NCI-H2107 (cell line): ENCODE measurements at regions not wholly inside any gene's neighbourhood (a gene's known extent, or its start where the extent isn't known, plus 50 kb on each side); places are given as distances from the start of the nearest gene placed in this dataset.
"Not testable (repeated sequence)": the region's sequence is repeated elsewhere in the genome, so short reads cannot be mapped to it uniquely, and the experiment has no call there.

Experiments used
- DNase-seq: peaks from one replicate; lab custom pipeline; 2025; lab: John Stamatoyannopoulos, UW

DNA sequence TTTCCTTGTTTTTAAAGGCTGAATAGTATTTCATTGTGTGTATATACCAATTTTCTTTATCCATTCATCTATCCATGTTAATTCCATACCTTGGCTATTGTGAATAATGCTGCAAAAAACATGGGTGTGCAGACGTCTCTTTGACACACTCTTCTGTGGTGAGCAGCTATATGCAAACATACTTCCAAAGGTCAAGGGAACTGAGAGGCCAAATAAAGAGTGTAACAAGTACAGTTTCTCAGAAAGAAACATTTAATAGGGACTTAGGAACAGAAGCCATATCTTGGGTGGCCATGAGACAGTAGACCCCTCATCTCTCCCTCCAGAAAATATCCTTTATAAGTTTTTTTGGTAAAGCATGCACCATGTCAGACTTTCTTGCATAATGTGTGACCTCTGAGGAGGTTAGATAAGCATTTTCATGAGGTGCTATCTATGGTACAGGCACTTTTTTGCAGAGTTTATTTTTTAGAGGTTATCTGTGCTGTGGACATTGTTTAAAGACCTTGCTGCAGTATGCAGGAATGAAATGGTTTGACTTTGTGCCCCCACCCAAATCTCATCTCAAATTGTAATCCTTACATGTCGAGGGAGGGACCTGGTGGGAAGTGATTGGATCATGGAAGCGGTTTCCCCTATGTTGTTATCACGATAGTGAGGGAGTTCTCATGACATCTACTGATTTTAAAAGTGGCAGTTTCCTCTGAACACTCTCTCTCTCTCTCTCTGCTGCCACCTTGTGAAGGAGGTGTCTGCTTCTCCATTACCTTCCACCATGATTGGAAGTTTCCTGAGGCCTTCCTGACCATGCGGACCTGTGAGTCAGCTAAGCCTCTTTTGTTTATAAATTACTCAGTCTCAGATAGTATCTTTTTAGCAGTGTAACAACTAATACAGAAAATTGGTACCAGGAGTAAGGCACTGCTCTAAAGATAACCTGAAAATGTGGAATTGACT is 1202.3 kb downstream of the GALC start:
- no peak for DNase-seq

DNA sequence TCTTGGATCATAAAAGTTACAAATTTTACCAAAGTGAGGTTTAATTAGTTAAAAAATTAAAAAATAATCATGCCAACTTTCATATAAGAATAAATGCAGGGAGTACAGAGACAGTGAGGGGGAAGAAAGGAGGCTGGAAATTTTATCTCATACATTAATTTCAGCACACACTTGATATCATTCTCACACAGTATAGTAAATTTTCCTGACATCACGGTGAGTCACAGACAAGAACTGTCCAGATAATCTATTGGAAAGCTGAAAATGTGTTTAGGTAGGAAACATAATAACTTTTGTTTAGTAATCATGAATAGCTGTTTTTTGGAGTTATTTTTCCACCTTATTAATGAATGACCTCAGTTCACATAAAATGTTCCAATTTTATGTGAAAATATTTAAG is 1204.8 kb downstream of the GALC start:
- no peak for DNase-seq

DNA sequence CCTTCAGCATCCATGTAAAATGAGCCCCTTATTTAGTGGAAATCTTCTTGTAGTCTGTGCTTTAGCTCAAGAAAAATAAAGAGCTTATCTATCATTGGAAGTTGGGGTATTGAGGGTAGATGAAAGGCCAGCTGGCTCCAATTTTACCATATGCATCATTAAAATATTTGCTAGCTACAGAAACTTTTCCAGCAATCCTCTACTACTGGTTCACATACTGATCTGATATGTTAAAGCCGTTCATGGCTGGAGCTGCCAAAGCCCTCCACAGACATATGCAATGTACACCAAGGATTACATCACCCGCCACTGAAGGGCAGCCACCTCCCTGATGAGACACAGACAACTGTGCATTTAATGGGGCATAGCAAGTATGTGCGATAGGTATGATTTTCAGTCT is 1205.3 kb downstream of the GALC start:
- peak; percentile 8 for DNase-seq

GRCh38 chr14:86782092-86782580 is 1210.8 kb downstream of the GALC start:
- DNase-seq: no peak

GRCh38 chr14:86780876-86781510 is 1212.0 kb downstream of the GALC start:
- no peak for DNase-seq

DNA sequence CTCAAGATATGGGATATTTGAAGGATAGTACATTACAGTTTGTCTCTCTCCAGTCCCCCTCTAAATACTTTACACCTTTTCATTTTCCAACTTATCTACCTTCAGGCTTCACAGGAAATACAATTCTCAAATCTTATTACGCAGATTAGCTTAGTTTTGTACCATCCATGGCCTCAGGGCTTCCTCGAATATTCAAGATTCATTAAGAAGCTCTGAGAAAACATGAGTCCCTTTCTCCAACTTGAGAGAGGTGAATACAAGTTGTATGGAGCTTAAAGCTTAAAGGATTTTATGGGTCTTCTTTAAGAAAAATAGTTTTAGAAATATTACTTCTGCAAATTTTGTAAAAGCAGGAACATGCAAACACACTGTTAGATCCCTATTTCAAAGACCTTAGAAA is 1212.5 kb downstream of the GALC start:
- no peak for DNase-seq

DNA sequence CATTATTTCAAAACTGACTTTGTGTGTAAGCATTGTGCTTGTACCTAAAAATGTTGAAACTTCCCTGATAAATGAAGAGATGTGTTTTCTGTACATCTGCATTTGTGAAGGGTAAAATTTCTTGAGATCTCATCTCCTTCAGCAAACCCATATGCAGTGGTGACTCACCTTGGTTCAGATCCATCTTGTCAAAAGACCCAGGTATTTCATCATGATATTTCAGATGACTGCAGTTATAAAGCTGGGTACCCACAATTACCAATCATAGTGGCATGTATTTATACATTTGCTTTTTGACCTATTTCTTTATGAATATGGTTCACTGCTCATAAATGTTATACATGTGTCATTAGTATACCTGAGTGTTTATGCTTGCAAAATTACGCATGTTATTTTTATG is 1213.6 kb downstream of the GALC start:
- DNase-seq: no peak

DNA sequence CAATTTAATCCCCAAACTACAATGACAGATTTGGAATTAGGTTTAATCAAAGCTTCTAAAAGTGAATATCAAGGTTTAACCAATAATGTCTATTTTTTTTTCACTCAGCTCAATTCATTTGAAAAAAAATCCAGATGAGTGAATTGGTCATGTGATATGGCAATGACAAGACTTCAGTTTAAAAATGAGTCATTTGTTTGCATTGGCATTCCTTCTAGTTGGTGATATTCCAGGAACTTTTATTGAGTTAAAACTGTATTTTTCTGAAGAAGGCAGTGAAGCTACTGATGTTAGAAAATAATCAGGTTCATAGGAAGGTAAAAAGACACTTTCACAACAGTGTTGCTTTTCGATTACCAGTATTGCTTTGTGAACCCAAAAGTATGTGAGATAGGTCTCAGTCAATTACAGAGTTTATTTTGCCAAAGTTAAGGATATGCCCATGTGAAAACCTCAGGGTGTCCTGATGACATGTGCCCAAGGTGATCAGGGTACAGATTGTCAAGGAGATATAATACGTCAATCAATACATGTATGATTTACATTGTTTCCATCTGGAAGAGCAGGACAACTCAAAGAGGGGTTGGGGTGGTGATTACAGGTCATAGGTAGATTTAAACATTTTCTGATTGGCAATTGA is 1214.9 kb downstream of the GALC start:
- no peak for DNase-seq

DNA sequence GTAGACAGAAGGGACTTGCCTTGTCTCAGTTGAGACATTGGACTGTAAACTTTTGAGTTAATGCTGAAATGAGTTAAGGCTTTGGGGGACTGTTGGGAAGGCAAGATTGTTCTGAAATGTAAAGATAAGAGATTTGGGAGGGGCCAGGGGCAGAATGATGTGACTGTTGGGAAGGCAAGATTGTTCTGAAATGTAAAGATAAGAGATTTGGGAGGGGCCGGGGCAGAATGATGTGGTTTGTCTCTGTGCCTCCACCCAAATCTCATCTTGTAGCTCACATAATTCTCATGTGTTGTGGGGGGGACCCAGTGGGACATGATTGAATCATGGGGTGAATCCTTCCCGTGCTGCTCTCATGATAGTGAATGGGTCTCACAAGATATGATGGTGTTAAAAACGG is 1217.1 kb downstream of the GALC start:
- DNase-seq: not testable (repeated sequence)

- no peak for DNase-seq
These were observed 1218.1 kb downstream of the GALC start for GRCh38 chr14:86774916-86775315.

DNA sequence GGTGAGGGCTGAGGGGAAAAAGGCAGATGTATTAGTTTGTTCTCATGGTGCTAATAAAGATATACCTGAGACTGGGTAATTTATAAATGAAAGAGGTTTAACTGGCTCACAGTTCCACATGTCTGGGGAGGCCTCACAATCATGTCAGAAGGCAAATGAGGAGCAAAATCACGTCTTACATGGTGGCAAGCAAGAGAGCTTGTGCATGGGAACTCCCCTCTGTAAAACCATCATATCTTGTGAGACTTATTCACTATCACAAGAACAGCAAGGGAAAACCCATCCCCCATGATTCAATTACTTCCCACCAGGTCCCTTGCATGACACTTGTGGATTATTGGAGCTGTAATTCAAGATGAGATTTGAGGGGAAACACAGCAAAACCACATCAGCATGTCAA is 1220.9 kb downstream of the GALC start:
- no peak for DNase-seq

DNA sequence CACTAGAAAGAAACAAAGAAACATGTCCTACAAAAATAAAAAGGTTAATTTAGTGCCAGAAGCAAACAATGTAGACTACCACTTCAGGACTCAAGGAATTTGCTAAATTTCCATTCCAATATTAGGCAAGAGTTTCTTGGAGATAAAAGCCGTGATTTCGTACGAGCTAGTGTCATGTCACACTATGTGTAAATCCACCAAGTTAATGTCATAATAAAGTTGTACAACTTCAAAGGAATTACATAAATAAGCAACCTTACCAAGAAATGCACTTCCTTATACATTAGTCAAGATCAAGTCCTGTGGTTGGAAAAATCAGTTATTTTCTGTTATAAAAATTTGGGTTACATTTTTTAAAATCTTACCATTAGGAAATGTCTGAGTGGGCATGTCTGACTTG is 1222.8 kb downstream of the GALC start:
- DNase-seq: no peak

DNA sequence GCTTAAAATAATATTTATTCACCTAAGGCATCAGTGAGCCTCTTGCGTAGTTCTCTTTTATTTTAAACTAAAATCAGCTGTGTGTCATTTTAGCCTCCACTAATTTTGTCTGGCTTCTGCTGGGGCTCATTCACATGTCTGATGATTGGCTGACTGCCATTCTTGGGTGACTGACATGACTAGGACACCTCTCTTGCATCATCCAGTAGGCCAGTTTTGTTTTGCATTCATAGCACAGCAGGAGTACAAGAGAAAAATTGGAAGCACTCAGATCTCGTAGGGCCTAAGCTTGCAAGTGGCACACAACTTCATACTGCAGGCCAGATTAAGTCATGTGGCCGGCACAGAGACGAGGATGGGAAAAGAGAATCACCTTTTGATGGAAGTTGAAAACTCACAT is 1226.5 kb downstream of the GALC start:
- DNase-seq: no peak

GRCh38 chr14:86761611-86762010 is 1231.4 kb downstream of the GALC start:
- no peak for DNase-seq

- no peak for DNase-seq
These were observed 1226.7 kb downstream of the FLRT2 start for GRCh38 chr14:86756521-86757190.

GRCh38 chr14:86750488-86750887 is 1220.5 kb downstream of the FLRT2 start:
- not testable (repeated sequence) for DNase-seq

- no peak for DNase-seq
These were observed 1209.8 kb downstream of the FLRT2 start for GRCh38 chr14:86739761-86740160.

- not testable (repeated sequence) for DNase-seq
These were observed 1201.5 kb downstream of the FLRT2 start for GRCh38 chr14:86731427-86731826.

GRCh38 chr14:86723254-86723624 is 1193.3 kb downstream of the FLRT2 start:
- no peak for DNase-seq

DNA sequence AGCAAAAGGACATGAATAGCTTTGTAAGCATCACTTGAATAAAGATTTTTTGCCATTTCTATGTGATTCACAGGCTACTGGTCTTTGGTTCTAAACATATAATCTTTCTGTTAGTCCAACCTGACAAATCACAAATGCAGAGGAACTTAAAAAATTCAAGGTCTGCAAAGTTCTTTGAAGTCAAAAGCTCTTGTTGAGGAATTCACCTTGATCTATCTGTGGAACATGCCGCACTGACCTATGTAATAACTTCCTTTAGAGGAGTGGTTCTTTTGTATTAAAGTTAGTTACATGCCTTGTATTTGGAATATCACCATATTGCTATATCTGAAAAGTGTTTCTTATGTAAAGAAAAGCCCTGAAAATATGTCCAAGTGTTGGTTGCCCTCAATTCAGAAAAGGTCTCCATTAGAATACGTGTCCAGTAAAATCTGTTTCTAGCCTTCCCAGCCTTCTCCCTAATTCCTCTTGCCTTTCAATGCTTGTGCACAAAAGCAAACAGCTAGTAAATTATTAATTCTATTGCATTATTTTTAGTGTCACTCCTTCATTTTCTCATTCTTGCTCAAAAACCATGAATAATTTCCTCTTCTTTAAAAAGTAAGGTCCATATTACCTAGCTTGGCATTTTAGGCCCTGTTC is 1192.8 kb downstream of the FLRT2 start:
- no peak for DNase-seq

DNA sequence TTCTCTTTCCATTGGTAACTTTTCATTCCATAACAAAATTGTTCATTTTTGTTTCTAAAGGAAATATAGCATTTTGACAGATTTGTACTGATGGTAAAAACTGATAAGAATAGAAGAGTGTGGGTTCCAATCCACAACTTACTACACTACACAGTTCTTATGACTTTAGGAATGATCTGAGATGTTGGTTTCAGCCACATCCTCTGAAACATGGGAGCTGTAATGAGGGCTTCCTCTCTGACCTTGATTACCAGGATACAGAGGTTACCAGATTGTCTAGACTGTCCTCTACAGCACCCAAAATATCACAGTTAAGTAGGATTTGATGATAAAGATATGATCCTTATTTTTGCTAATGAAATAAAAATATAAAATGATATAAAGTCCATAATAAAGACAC is 1184.6 kb downstream of the FLRT2 start:
- DNase-seq: no peak

- DNase-seq: no peak
These were observed 1184.2 kb downstream of the FLRT2 start for GRCh38 chr14:86714153-86714552.
